ENCODE measurements at regions not wholly inside any gene's neighbourhood (a gene's known extent, or its start where the extent isn't known, plus 50 kb on each side); places are given as distances from the start of the nearest gene placed in this dataset.

- ChIA-PET POLR2A (no interaction called here), CTCF (no interaction called here)
- Histone ChIP-seq H3K27ac (no peak overlapping the region), H3K4me3 (no peak overlapping the region), H3K9me3 (0 out of 3 replicates have a peak, but pooled peaks cover 8% of the 10 kb centered on the region), H3K4me2 (no peak overlapping the region), H3K4me1 (no peaks in the 10 kb centered on the region)
- no peak for DNase-seq (ENCODE audit: low read depth in 1 of 2, low spot score in 1 of 2)
- no peak for ATAC-seq
- FAIRE-seq = no peak
- no peak for TF ChIP-seq NFE2L2 (conservative IDR thresholded peaks at IDR 0.05; ENCODE audit: low read length)
- TF ChIP-seq HDAC2 (IDR thresholded peaks at IDR 0.05) = no peak
- no peak for TF ChIP-seq HES2 (IDR thresholded peaks at IDR 0.05)
- 41% methylated on average over 10 of the region's 10 CpGs for WGBS (ENCODE audit: missing lambda C conversion rate)
These were observed 211.0 kb upstream of the TOX3 start for GRCh38 chr16:52757746-52758472.

- TF ChIP-seq HEYL (CRISPR knock-in tag; IDR thresholded peaks at IDR 0.05) (no peak), BHLHE40 (IDR thresholded peaks at IDR 0.05; ENCODE audit: low read depth, low read length) (no peak), CTCF (IDR thresholded peaks at IDR 0.05) (no peak), TFCP2L1 (CRISPR knock-in tag; IDR thresholded peaks at IDR 0.05) (no peak), NR3C1 (IDR thresholded peaks at IDR 0.05) (no peak), ELK1 (IDR thresholded peaks at IDR 0.05; ENCODE audit: low read depth, low read length) (no peak), GATA3 (IDR thresholded peaks at IDR 0.05; ENCODE audit: borderline replicate concordance) (no peak), MYC (IDR thresholded peaks at IDR 0.05; ENCODE audit: borderline replicate concordance, low read length) (no peak), ESRRA (IDR thresholded peaks at IDR 0.05; ENCODE audit: borderline replicate concordance, low read length) (no peak), ZNF302 (CRISPR knock-in tag; IDR thresholded peaks at IDR 0.05) (no peak), NFE2L2 (conservative IDR thresholded peaks at IDR 0.05; ENCODE audit: low read length) (no peak), USF2 (IDR thresholded peaks at IDR 0.05) (no peak), FOXS1 (CRISPR knock-in tag; IDR thresholded peaks at IDR 0.05) (no peak), BCL3 (IDR thresholded peaks at IDR 0.05) (no peak), HOXB5 (CRISPR knock-in tag; IDR thresholded peaks at IDR 0.05) (no peak), ZSCAN20 (CRISPR knock-in tag; IDR thresholded peaks at IDR 0.05) (no peak), CBX8 (IDR thresholded peaks at IDR 0.05) (no peak), HDAC2 (IDR thresholded peaks at IDR 0.05) (no peak)
- ChIA-PET CTCF (no interaction called here), POLR2A (no interaction called here)
- 38% methylated on average over 2 of the region's 2 CpGs for WGBS (ENCODE audit: missing lambda C conversion rate)
- 0 out of 3 replicates have a peak, but pooled peaks cover 8% of the 10 kb centered on the region for H3K9me3 ChIP-seq
- H3K4me1 ChIP-seq = no peaks in the 10 kb centered on the region
- no peak overlapping the region for H3K4me3 ChIP-seq
- no peak overlapping the region for H3K27ac ChIP-seq
- DNase-seq (ENCODE audit: low read depth in 1 of 2, low spot score in 1 of 2) (no peak), FAIRE-seq (no peak), ATAC-seq (no peak)
- H3K4me2 ChIP-seq = no peak overlapping the region
These were observed 210.0 kb upstream of the TOX3 start for GRCh38 chr16:52756812-52757517.

Measured in A549 (cell line).